SIG-M5 treated with dmso at 0.1 percent for 504 hours (cell line): ENCODE measurements at regions not wholly inside any gene's neighbourhood (a gene's known extent, or its start where the extent isn't known, plus 50 kb on each side); places are given as distances from the start of the nearest gene placed in this dataset.

Experiments used
- DNase-seq: peaks from one replicate; lab custom pipeline; 2025; ENCODE audit not compliant: unreplicated experiment; lab: John Stamatoyannopoulos, UW

DNA sequence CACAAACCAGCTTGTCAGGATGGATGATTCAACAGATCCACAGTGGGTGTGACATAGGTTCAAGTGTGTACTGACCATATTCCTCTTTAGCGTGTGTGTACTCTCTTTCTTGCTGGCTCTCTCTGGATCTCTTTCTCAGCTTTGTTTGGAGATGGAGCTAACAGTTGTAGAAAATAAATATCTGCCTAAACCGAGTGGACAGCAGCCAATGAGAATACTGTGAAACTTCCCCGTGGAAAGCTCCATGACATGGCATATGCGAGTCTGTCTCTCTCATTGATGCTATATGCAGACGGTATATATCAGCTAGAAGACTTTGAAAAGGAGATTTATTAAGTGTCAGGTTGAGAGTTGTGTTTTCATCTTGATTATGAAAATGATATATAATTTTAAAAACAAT is 406.5 kb upstream of the SUCLG2 start:
- DNase-seq = no peak

DNA sequence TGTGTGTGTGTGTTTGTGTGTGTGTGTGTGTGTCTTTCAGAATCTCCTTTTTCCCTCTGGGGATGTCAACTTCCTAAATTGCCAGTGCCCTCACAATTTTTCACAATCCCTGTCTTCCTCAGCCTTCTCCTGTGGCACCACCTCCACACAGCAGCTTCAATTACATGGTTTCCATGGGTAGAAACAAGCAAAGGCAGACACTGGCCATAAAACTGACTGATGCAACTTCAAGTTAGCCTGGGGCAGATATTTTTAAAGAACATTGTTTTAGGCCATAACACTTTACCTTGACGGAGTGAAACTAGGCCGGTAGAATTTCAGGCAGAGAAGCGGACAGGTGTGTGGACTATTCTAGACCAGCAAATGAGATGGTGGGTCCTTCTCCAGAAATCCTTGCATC is 405.8 kb upstream of the SUCLG2 start:
- DNase-seq = no peak

DNA sequence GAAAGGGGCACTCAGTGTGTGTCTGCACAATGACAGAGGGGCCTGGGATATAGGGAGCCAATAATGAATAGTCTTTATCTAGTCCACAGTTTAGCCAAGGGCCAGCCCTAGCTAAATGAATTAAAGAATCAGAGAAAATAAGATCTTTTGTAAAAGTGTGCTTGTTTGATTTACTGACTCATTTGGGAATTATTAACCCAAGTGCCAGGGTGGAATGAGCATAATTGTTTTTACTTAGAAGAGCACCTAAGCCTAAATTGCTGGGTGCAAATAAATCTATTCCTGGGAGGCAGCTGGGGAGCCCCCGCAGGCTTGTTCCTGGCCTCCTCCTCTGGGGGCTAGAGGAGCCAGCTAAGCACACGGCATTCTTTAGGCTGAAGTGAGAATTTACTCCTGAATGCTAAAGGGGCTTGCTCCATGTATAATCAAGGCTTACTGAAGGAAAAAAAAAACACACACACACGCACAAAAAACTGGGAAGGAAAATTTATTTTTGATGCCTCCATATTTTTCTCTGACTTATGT is 405.3 kb upstream of the SUCLG2 start:
- no peak for DNase-seq

DNA sequence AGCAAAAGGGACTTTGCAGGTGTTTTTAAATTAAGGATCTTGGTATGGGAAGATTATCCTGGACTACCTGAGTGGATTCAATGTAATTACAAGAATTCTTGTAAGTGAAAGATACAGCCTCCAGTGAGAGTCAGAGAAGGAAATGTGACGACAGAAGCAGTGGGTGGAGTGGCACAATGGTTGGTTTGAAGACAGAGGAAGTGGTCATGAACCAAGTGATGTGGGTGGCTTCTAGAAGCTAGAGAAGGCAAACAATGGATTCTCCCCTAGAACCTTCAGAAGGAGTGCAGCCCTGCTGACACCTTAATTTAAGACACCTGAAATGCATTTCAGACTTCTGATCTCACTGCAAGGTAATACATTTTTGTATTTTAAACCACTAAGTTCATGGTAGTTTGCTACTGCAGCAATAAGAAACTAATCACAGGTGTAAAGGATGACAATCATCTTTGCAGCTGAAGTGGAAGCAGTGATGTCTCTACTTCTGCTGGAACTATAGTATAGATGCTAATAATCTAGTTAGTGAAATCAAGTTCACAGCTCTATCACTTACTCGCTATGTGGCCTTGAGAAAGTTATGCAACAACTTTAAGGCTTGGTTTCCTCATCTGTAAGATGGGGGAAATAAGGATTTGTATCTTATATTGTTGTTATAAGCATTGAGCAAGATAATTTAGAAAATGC is 403.4 kb upstream of the SUCLG2 start:
- DNase-seq = no peak

DNA sequence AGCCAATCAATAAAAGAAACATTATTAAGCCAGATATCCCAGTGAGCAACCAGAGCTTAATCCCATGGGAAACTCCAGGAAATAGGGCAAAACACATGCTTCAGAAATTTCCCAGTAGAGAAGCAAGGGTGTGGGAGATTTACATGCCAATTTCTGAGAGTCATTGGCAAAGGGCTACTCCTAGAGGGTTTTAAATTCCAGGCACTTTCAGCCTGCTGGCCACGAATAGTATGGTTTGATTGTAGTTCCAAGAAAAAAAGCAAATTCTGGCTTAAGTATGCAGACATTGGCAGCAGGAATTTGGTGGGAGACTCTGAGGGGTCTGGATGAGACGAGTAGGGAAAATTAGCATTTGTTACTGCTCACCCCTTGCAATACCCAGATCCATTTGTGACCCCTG is 402.1 kb upstream of the SUCLG2 start:
- DNase-seq = no peak

DNA sequence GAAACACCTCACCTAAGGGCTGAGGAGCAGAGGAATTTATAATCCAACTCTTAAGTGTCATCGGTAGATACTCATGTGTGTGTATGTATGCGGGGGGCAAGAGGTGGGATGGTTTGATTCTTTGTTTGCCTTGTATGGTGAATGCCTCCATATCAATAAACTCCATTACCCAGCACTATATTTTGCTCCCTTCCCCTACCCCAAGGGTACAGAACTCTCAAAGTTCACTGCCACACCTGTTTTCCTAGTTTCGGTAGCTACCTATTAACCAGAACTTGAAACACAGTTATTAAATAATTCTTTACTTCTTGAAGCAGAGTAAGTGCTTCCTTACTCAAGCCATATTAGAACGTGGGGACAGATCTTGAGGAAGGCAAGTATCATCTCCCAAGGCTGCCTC is 400.8 kb upstream of the SUCLG2 start:
- DNase-seq = no peak

DNA sequence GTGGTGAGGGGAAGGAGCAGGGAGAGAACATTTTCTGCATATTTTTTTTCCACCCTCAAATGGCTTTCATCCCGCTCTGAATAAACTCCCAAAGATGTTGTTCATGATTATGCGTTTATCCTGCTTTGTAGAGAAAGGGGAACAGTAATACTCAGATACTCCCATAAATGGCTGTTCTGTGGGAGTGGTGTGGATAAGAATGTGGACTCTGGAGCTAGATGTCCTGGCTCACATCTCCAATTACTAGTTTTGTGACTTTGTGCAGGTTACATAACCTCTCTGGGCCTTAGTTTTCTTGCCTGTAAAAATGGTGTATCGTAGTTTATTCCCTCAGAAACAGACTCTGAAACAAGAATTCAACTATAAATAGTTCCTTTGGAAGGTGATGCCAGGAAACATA is 395.4 kb upstream of the SUCLG2 start:
- no peak for DNase-seq

DNA sequence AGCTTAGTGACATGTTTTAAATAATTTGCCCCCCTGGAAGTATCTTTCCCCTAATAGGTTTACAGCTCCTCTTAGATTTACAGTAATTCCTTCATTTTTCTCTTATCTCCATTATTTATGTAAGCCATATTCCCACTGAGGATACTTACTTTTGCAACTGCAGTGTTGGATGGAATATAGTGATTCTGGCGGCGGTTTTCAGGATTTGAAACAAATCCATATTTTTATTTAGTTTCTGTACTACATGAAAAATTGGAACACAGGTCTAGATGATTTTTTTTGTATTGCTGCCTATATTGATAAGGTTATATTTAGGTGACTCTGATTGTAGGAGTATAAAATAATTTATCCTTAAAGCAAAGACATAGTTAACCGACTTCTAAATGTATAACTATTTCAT is 391.6 kb upstream of the SUCLG2 start:
- DNase-seq = no peak

DNA sequence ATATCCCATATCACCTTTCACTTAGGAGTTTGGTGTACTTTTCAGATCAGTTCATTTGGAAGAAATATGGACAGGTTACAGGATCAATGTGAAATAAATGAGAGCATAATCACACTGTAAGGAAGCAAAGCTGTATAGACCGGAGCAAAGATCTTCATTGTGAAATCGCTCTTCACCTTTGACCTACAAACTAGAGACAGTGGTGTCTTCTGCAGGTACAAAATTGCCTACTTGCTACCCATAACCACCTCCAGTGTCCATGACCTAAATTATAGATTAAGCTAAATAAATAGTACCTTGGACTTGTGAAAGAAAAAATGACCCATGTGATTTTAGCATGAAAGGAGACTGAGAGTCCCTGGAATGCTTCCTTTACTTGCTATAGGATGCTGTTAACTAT is 379.5 kb upstream of the SUCLG2 start:
- no peak for DNase-seq

DNA sequence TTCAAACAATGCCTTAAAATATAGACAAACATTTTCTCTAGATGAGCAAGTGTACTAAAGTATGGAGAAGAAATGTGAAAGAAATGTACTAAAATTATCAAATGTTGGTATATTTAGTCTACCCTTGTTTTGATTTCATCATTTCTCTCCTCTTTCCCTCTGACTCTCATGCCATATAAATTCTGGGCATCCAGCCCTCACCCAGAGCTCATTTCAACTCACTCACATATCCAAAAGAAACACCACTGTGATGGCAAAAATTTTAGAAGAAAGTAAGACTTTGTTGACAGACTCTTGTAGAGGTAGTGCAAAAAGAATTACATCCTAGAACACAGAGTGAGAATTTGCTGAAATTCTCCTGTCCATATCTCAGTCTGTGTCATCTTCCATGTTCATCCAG is 377.8 kb upstream of the SUCLG2 start:
- no peak for DNase-seq

DNA sequence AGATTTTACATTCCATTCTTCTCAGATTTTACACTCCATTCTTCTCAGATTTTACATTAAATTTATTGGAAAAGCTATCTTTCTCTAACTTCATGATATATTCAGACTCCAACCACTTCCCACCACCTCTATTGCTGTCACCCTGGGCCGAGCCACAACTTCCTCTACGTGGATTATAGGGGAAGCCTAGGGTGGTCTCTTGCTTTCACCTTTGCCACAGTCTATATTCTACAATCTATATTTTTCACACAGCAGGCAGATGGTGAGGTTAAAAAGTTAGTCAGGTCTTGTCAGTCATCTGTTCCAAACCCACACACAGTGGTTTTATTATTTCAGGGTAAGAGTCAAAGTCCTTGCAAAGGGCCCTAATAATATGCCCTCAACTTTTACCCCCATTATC is 370.8 kb upstream of the SUCLG2 start:
- DNase-seq = no peak

DNA sequence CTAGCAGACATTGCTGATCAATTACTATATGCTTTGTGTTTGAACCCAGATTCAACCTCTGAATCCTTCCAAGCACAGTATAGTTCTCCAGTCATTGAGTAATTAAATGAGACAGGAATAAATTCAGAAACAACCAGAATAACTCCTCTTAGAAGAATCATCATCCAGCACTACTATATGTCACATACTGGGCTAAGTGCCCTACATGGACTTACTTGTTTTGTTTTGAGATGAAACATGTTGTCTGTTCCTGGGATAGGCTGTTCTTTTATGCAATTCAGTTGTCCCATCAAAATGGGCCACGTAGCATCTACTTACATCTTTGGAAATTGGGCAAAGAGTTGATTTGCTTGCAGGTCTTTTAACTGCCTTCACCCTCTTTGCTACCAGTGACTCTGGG is 365.5 kb upstream of the SUCLG2 start:
- no peak for DNase-seq

DNA sequence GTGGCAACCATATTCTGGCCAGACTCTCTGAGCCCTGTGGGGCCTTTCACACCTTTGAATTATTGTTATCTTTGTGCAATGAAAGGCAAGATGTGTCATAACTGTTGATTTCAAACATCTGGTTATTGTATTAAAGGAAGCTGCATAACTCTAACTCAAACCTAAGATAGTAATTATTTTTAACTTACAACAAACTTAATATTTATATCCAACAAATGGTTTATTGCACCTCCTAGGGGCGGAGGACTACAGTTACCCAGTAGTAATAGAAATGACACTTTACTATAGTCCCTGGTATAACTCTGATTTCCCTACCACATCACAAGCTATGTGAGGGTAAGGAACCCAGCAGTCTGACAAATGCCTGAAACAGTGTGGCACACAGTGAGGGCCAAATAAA is 363.9 kb upstream of the SUCLG2 start:
- no peak for DNase-seq

DNA sequence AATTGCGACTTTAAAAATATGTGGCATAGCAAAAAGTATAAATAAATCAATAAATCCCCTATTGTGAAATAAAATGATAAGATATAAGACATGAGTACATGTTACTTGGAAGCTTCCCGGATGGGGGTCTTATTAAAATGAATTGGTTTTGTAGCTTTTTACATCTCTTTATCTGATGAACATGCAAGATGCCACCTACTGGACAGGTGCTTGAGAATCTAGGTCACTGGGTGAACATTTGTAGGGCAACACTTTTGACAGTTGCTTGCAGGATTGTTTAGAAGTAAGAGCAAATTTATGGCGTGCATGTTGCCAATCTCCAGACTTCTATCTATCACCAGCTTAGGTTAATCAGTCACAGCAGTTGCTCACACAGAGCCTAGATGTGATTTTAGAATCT is 362.7 kb upstream of the SUCLG2 start:
- DNase-seq = no peak

DNA sequence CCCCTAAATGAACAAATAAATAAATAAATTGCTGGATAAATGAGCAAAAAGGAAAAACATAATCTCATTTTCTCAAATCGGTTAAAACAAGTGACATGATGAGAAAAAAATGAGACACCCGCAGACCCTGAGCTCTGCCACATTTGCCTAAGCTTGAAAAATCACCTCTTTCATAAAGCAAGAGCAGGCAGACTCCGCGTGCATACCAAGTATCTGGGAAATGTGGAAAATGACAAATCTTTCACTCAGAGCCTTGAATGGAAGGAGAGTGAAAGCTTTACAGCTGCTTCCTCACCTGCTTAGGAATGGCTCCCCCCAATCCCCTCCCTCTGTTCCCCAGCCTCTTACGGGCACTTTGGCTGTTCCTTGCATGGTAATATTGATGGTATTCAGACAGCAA is 355.5 kb upstream of the SUCLG2 start:
- no peak for DNase-seq

DNA sequence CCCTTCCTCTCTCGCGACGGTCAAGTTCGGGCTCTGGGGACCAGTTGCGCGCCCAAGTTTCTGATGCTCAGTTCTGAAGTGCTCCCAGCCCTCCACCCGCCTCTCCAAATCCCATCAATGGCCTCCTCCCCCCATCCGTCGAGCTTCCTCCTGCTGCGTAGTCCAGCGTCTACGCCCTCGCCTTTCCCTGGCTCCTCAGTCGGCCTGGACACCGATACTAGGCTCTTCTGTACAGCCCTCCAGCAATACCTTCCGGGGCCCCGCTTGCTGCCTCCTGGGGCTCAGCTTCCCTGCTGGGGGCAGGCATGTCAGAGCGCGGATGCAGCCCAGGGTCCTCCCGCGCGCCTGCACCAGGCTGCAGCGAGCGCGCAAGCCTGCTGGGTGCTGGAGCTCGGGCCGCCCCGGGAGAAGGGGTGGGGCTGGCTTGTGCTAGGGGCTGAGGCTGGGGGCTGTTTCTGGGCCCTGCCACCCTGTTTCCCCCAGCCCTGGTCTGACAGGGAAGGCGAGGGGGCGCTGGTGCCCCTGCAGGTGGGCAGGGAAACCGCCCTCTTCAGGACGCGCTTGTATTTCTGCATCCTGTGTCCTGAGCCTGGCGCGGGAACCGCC is 353.3 kb upstream of the SUCLG2 start:
- no peak for DNase-seq

DNA sequence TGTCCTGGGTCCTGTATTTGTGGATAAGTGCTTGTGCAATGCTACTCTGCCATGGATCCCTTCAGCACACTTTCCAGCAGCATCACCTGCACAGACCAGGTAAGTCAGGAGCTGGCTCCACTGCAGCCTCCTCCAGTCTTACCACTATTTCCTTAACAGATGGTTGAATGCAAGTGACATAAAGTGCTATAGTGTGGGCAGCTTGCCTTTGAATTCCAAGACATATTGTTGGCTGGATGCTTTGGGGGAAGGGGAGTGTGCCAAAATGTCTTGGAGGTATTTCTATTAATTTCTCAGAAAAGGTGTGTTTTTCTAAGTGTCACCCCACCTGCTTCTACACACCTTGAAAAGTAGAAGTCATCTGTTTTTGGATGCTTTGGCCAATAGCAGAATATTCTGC is 352.2 kb upstream of the SUCLG2 start:
- DNase-seq = no peak

DNA sequence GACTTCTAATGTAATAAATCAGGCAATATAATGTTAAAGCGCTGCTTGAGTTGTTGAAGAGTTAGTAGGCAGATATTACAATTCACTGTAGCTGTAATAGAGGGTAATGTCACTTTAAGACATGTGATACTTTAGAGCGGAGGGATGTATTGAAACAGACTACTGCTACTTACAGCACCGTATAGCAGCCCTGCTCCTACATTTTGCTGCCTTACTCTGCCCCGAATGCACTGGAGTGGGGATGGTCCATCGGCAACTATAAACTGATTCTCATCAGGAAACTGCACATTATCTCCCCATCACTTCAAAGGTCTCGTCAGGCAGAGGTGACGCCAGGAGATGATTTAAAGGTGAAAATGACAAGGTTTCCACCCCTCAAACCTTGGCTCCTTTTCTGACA is 349.7 kb upstream of the SUCLG2 start:
- DNase-seq = no peak

DNA sequence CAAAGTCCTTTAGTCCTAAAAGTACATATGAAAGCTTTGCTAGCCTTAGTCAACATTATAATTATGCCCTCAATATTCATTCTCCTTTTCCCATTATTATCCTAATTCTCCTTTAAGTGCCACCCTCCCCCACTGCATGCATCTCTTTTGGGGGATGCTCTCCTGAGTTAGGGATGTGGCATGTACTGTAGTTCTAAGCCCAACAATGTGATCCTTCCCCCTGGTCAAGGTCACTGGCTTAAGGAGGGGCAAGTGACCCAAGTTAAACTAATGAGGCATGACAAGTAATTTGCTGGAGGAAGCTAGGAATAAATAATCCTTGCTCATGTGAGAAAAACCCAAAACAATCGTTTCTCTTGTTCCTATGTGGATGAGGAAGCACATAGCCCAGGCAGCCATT is 343.9 kb upstream of the SUCLG2 start:
- no peak for DNase-seq

DNA sequence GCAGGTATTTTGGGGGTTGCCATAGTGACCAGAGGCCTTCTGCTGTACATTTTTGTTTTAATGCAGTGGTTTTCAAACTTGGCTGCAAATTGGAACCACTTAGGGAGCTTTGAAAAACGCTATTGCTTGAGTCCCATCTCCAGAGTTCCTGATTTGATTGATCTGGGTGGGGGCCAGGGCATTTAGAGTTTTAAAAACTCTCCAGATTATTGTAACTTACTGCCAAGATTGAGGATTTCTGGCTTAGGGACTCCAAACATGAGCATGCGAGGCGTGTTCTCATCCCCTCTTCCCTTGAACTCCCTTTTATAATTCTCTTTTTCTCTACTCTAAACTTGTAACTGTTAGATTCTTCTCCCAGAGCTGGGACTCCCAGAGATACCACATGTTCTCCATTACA is 340.8 kb upstream of the SUCLG2 start:
- no peak for DNase-seq

DNA sequence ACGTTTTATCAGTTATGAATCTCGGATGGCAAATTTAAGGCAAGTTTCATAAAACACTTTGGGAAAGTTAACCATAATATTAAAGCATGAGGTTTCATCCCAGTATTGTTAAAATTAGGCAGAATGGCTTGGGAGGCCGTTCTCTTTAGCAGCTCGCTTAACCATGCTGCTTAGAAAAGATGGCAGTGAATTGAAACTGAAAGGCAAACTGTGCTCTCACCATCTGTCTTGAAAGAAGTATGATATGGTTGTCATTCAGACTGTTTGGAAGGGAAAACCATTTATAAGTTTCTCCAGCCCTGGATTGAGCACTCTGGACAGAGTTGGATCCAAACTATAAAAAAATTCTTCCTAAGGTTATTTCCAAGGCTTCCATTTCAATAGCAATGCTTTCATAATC is 332.3 kb upstream of the SUCLG2 start:
- no peak for DNase-seq

DNA sequence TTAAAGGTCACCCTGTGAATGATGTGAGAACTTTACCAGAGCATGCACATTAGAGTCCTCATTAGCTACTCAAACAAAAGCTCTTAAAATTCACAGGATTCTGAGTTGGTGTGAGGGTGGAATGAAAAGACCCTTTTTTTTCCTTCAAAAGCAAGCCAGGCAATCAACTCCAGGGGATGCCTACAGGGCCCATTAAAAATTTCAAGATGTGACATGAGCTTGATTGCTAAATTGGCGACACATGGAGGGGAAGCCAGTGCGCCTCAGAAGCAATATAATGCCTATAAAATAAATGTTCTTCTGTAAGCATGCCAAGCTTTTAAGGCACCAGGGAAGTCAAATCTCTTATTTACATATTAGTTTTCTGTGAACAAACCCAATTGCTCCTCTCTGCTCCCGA is 328.8 kb upstream of the SUCLG2 start:
- no peak for DNase-seq

DNA sequence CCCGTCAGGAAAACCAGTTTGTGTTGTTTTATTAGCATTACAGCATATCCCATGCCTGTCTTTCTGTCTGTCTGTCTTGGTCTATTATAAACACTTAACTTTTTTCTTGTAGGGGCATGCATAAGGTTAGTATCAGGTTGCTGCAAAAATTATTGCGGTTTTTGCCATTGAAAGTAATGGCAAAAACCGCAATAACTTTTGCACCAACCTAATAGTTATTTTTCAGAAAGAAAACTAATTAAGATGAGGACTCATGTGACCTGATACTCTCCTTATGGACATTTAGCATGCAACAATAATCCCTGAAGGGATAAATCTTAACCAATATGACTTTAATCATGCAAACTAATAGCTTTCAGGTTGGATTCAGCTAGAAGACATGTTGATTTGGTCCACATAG is 326.7 kb upstream of the SUCLG2 start:
- no peak for DNase-seq
